GM18499 (cell line): ENCODE measurements at regions not wholly inside any gene's neighbourhood (a gene's known extent, or its start where the extent isn't known, plus 50 kb on each side); places are given as distances from the start of the nearest gene placed in this dataset.
"Not testable (repeated sequence)": the region's sequence is repeated elsewhere in the genome, so short reads cannot be mapped to it uniquely, and the experiment has no call there.

Experiments used
- ATAC-seq: cut with Tn5 transposase; IDR thresholded peaks from one replicate; pipeline ENCODE4 v1.9.1; 2021; ENCODE audit warnings: moderate number of reproducible peaks; ENCODE audit not compliant: insufficient read depth, unreplicated experiment

DNA sequence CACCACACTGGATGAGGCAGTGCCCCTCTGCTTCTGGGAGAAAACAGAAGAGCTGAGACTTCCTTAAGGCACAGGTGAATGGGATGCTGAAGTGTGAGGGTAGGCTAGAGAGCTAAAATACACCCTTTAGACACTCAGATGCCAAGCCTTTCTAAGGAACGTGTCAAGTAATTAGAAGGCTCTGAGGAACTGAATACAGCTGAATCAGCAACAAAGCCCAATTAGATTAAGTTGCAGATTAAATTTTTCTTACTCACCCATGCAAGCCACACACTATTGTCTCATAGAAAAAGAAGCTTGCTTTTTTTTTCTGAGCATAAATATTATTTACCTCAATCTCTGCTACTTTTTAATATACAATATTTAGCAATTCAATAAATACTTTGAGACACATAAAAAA is 354.3 kb upstream of the NRG3 start:
- no peak for ATAC-seq

DNA sequence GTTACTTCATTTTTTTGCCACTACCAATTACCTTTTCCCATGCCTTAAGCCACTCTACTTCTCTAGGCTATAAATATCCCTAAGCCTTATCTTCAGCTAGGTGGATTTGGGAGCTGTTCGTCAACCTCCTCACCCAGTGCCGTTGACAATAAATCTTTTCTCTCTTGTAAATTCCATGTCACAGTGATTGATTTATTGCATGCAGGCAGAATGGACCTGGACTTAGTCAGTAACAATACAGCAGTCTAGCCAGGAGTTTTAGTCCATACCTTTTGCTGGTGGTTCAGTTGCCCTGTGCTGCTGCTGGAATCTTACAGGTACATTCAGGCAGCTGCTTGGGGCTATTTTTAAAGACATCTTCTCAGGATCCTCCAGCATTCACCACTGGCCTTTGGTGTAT is 350.5 kb upstream of the NRG3 start:
- ATAC-seq = no peak

DNA sequence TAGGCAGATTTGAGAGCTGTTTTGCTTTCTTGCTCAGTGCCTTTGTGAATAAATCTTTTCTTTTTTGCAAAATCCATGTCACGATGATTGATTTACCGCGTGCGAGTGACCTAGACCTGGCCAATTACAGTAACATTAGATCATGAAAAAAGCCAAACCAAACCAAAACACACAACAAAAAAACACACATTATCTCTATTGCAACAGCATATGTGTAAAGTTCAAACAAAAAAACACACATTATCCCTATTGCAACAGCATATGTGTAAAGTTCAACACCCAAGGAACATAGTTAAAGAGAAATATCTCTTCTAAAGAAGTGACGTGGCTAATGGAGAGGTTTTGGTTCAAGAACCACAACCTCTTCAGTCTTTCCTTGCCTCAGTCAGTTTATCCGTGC is 342.6 kb upstream of the NRG3 start:
- no peak for ATAC-seq

DNA sequence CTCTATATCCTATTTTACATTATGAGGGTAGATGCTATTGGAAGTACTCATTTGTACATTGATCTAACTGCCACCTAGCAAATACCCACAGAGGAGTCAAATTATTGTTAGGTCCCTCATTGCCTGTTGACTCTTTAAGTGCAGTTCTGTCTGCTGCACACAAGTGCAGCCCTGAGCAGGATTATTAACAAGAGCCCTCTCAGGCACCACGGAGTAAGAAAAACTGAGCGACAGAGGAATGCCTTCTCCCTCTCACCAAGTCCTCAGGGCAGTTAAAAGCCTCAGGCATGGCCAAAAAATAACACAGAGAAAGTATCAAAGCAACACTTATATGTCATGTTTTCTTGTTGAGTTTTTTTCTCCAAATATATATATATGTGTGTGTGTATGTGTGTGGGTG is 340.0 kb upstream of the NRG3 start:
- no peak for ATAC-seq

DNA sequence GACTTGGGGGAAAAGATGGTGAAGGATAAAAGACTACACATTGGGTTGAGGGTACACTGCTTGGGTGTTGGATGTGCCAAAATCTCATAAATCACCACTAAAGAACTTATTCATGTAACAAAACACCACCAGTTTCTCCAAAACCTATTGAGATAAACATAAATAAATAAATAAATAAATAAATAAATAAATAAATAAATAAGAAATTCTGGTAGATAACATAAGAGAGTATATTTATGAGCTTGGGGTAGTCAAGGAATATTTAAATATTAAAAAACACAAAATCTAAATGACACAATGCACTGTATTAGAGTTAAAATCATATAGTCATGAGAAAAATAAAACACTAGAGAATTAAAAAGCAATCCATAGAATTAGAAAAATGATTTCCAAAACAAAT is 333.5 kb upstream of the NRG3 start:
- no peak for ATAC-seq

DNA sequence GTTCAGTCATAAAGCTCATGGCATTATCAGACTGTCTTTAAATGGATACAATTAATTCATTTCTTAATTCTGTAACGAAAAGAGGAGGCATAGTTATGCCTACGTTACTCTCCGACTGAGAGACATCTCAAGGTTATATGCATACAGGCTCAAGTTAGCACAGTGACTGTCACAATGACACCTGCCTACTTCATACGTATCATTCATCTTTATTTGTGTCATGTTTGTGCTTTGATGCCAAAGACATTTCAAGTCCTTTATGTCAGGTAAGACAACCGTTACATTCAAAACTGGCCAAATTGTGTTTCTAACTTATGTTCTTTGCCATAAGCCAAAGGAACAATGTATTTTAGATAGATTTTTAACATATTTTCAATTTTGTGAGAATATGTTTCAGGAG is 328.8 kb upstream of the NRG3 start:
- no peak for ATAC-seq

DNA sequence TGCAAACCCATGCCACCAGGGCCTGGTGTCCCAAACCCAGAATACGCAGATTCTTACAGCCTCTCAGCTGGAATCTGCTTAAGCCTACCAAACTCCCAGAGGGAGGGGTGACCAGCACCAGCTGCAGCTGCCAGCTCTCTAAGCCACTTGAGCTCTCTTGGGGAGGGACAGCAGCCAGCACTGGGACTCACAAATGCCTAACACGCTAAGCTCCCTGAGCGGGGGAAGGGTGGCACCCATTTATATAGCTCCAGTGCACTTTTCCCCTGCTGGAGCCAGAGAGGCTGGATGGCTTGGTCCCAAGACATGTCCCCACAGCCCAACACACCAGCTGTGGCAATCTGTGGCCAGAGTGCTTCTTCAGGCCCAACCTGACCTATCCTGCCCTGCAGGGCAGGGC is 326.8 kb upstream of the NRG3 start:
- no peak for ATAC-seq

DNA sequence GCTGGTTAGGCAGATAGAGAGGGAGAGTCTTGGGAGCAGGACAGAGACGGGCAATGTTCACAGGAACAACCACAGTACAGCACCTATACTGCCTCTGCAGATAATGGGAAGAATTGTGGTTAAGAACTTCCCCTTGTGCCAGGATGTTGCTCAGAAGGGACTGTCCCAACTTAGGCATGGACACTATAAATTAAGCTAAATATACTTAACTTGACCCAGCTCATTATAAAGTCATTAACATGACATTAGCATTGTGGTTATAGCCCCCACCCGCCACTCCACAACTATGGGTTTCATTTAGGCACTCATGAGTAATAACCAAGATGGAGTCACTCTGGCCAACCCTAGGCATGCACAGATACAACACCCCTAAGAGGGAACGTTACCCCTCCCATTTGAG is 310.9 kb upstream of the NRG3 start:
- ATAC-seq = no peak

DNA sequence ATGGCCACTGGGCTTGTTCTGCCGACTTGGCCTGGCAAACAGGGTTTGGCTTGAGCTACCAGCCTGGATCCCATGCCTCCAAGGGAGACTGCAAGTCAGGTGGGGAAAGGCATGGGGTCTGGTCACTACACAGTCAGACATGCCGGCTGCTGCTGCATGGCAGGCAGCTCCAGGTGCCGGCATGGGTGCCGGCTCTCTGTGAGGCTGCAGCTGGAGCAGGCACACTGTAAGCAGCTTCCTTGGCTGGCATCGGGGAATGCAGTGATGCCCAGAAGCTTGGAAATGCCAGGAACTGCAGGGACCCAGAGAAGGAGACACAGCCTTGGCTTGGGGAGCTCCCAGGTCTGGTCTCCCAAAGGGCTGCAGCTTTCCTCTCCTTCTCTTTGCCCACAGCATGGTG is 305.5 kb upstream of the NRG3 start:
- no peak for ATAC-seq

DNA sequence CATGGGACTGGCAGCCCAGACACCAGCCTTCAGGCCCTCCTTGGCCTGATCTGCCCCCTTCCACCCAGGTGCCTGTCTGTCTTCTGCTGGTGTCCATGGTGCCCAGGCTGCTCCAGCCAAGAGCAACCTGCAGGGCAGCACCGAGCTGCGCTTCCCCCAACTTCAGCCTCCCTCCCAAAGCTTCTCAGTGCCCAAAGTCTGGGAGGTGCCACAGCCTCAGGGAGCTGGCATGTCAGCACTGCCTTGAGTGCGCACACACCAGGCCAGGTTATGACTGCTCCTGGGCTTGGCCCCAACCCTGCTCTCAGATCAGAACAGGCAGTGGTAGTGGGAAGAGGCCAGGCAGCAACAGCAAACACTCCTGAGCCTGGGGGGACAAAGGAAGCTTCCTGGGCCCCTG is 304.6 kb upstream of the NRG3 start:
- no peak for ATAC-seq

DNA sequence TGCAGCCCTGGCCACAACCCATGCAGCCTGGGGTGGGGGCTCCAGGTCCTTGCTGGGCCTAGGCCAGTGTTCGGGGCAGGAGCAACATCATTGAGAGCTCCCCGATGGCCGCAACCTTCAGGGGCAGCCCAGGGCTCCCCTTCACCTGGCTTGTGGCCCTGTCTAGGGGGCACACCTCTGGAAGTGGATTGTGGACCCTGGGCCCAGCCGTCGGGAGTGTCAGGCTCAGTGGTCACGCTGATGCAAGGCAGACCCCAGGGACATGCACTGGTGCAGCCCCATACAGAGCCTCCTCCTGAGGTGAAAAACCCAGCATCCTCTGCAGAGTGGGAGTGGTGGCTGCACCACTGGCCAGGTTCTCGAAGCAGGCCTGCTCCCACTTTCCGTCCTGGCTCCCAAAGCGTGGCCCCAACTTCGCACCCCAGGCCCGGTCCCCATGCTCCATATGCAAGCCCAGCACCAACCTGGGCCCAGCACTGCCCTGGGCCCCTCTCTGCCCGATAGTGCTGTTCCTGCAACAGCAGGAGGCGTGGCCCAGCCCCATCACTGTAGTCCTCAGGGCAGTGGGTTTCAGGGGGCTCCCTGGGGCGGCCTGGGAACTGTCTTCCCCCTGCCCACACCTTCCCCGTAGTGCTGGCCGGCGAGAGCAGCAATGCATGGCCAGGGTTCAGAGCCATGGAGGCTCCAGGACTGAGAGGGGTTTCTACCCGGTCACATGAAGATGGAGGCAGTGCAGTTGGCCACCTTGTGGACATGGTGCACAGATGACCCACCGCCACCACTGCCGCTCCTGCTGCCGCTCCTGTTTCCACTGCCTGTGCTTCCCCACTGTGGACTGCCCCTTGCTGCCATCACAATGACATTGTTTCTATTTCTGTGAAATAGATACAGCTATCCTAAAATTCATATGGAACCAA is 303.9 kb upstream of the NRG3 start:
- no peak for ATAC-seq

DNA sequence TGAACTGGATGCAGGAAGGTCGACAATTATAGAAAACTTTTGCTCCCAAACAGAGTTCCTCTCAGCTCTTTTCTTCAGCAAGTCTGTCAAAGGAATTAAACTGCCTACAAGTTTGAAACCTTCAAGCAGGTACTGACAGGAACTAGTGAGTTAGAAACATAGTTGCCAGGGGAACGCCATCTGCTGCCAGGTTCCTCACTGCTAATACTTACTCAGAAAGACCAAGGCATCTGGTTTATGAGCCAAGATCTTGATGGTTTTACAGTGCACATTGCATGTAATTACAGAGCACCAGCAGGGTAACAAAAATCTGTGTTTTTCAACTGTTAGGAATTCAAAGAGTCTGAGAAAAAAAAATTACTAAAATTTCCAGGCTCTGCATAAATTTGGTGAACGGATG is 300.0 kb upstream of the NRG3 start:
- no peak for ATAC-seq

DNA sequence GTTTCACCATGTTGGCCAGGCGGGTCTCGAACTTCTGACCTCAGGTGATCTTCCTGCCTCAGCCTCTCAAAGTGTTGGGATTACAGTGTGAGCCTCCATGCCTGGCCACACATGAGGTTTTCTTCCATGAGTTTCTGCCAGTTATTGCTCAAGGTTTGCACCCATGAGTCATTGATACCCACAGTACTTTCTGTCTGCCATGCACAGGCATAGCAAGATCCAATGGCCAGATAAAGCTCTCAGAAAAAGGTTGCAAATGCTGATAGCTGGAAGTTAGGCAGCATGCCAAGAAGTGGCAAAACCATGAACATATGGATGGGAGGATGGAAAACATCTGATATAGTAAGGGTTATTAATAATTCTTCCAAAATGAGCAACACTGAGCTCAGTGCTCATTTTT is 298.7 kb upstream of the NRG3 start:
- no peak for ATAC-seq

DNA sequence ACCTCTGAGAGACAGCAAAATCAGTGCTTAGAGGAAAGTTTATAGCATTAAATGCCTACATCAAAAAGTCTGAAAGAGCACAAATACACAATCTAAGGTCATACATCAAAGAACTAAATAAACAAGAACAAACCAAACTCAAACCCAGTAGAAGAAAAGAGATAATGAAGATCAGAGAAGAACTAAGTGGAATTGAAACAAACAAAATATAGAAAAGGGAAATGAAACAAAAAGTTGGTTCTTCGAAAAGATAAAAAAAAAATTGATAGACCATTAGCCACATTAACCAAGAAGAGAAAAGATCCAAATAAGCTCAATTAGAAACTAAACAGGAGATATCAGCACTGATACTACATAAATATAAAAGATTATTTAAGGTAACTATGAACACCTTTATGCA is 280.0 kb upstream of the NRG3 start:
- no peak for ATAC-seq

DNA sequence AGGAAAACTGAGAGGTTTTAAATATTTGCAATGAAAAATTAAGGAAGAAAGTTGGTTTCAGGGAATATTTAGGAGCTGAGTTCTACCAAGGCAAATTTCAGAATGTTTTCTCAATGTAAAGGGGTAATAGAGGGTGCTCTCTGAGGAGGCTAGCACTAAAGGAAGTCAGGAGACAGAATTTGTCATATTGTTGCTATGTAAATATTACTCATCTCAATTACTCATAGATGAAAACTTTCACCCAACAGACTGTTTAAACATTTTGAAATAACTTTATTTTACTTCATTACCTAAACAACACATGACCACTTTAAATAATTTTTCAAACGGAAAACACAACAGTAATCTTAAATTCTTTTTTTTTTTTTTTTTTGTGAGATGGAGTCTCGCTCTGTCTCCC is 274.8 kb upstream of the NRG3 start:
- ATAC-seq = no peak

DNA sequence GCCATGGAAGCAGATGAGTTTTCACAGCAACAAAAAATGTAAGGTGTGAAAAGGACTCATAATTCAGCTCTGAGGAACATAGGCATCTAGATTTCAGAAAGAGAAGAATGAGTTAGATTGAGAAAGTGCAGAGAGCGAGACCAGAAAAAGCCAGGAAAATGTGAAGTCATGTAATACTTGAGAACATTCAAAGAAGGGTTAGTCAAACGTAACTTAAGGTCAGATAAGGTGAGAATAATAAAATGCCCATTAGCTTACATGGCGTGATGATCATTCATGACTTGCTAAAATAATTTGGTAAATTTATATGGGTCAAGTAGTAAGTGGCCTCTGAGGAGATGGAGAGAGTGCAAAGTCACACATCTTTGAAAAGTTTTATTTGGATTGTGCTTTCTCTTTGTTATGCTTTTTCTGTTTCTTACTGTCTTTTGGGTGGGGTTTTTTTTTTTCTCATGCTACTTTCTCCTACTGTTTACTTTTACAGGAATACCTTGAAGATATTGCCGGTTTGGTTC is 271.8 kb upstream of the NRG3 start:
- no peak for ATAC-seq

DNA sequence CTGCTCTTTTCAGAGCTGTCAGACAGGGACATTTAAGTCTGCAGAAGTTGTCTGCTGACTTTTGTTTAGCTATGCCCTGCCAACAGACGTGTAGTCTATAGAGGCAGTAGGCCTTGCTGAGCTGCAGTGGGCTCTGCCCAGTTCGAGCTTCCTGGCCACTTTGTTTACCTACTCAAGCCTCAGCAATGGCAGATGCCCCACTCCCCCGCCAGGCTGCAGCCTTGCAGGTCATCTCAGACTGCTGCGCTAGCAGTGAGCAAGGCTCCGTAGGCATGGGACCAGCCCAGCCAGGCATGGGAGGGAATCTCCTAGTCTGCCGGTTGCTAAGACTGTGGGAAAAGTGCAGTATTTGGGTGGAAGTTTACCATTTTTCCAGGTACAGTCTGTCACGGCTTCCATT is 230.5 kb upstream of the NRG3 start:
- ATAC-seq = not testable (repeated sequence)

DNA sequence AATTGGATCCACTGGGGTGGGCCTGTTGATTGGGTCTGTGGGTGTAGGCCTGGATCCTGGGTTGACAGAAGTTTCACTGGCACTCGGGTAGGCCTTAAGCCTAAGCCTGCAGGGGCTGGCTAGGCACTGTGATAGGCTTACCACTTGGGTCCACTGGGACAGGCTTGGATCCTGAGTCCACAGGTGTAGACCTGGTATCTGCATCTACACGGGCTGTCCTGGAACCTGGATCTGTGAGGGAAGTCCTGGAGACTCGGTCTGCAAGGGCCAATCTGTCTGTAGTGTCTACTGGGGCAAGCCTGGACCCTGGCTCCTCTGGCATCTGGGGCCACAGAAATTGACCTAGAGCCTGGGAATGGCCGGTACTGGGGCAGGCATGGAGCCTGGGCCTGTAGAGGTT is 219.0 kb upstream of the NRG3 start:
- ATAC-seq = no peak

DNA sequence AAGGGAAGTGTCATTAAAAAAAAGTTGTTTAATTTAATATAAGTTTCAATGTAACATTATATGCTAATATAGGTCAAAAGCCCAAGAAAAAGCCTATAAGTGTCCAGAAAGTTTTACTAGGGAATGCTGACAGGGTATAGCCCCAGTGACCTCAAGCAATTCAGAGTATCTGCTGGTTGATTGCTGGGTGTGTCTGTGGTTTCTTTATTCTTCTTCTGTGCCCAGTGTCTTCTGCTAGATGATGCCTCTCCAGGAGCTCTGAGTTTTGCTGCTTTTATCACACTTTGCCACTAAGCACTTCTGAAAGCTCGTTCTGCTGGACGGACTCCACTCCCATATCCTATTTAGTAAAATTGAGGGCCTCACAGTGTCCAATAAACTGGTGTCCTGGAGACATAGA is 212.2 kb upstream of the NRG3 start:
- ATAC-seq = no peak

DNA sequence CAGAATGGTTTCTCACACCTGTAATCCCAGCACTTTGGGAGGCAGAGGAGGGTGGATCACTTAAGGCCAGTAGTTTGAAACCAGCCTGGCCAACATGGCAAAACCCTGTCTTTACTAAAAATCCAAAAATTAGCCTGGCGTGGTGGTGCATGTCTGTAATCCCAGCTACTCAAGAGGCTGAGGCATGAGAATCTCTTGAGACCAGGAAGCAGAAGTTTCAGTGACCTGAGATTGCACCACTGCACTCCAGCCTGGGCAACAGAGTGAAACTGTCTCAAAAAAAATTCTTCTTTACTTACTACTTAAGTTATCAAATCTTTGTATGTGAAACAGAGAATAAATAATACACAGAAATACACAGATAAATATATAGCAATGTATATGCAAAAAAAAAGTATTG is 210.2 kb upstream of the NRG3 start:
- not testable (repeated sequence) for ATAC-seq

DNA sequence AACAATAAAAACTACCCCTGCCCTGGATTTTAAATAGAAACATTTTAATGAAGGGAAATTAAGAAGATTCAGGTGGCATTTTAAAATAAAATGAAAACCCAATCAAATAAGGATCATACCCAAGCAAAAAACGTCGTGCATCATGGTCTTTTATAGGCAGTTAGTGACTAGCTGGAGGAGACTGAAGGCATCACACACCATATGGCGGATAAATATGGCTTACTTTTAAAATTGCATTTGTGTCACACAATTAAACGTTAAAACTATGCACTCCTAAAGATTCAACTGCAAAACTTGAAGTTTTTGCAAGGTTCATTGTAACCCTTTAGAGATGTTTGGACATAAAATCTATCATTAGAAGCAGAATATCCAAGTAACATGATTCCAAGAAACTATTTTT is 200.1 kb upstream of the NRG3 start:
- no peak for ATAC-seq

DNA sequence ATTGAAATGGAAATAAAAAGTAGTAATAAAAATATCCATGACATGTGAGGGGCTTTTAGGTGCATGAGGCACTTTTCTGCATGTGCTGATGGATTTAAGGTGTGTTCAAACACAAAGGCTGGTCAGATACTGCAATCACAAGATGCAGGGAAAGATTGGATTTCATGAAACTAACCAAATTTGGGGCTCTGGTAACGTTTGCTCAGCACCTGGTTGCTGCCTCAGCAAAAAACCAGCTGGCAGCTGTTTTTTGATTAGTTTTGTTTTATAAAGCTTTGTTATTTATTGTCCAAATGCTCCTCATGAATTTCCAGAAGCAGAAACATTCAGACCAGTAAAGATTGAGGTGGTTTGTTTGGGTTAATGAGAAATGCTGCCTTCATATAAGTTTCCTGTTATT is 195.7 kb upstream of the NRG3 start:
- ATAC-seq = no peak
